BJ (cell line): ENCODE measurements at regions not wholly inside any gene's neighbourhood (a gene's known extent, or its start where the extent isn't known, plus 50 kb on each side); places are given as distances from the start of the nearest gene placed in this dataset.

ENCODE experiments used
- CTCF ChIA-PET: fragments of 350-600 bp; formaldehyde crosslinking; extraction: SDS; loops from one replicate; lab custom pipeline; 2021; ENCODE audit warnings: antibody characterized with exemption, inconsistent platforms; lab: Yijun Ruan, JAX
- POLR2A ChIA-PET: fragments of 300-600 bp; sonication (Branson Sonifier 250); formaldehyde crosslinking; extraction: SDS; loops from one replicate; lab custom pipeline; 2021; ENCODE audit warnings: antibody characterized with exemption; lab: Charles Lee
- DNase-seq: peaks from one replicate; pipeline ENCODE4 v3.0.0-alpha.2; 2011; ENCODE audit warnings: low read depth
- H3K27me3 ChIP-seq: 2 replicates; pipeline ENCODE4 v1.6.0; 2011; ENCODE audit warnings: low read length; ENCODE audit not compliant: control insufficient read depth, insufficient read depth
- H3K36me3 ChIP-seq: 2 replicates; pipeline ENCODE4 v1.5.1; 2011; ENCODE audit warnings: low read length; ENCODE audit not compliant: control insufficient read depth, insufficient read depth
- H3K4me3 ChIP-seq: 2 replicates; pipeline ENCODE4 v1.5.1; 2011; ENCODE audit warnings: low read depth, mild to moderate bottlenecking, control low read depth, low read length
- TF ChIP-seq, protein P1 (sequence below): IDR thresholded peaks from 2 replicates; pipeline ENCODE4 v1.5.1; 2011; ENCODE audit warnings: low read depth, mild to moderate bottlenecking, control low read depth, inconsistent platforms, low read length, moderate library complexity; ENCODE audit not compliant: insufficient read depth

DNA sequence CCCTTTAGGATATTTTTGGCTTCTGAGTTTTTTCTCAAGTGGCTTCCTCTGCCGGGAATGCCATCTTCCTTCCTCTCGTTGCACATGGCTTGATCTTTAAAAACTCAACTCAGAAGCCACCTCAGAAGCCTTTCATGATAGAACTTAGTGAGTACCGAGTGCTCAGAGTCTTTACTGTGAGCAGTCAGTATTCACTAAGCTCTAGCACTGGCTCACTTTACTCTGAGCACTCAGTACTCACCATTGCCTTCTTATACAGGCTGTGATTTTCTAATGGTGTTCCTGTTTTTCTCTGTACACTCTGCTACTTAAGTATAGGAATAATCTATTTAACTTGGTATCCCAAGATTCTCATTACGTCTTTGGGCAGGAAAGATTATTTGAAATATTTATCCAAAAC is 116.2 kb downstream of the PFDN4 start:
- POLR2A ChIA-PET, result no interaction called here

DNA sequence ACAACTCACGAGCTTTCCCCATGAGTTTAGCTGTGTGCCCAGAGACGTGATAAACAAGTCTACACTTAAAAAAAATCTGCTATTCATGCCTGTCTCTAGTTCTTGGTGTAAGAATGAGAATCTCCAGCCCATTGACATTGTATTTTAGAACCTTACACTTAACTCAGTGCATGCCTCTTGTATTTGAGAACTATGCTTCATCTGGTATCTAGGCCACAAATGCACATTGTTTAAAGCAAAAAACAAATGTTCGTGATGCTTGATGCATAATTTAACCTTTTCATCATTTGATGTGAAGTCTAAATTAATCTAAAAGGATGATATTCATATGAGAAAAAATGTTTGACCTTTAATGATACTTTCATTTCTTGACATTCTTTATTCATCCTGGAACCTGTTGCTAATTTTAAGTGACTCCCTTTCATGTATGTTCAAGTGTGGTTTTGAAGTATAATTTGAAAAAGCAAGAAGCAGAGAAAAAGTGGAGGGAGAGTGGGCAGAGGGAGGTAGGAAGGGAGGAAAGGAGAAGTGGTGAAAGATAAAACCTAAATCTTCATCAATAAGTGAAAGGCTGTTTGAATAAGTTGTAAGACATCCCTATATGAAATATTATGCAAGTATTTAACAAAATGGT is 116.9 kb downstream of the PFDN4 start:
- no peak for DNase-seq
- POLR2A ChIA-PET, result no interaction called here
- CTCF ChIA-PET, result no interaction called here
- Histone ChIP-seq H3K27me3 (no peaks in the 10 kb centered on the region), H3K36me3 (no peaks in the 10 kb centered on the region), H3K4me3 (no peak overlapping the region)
- TF ChIP-seq, protein P1, sequence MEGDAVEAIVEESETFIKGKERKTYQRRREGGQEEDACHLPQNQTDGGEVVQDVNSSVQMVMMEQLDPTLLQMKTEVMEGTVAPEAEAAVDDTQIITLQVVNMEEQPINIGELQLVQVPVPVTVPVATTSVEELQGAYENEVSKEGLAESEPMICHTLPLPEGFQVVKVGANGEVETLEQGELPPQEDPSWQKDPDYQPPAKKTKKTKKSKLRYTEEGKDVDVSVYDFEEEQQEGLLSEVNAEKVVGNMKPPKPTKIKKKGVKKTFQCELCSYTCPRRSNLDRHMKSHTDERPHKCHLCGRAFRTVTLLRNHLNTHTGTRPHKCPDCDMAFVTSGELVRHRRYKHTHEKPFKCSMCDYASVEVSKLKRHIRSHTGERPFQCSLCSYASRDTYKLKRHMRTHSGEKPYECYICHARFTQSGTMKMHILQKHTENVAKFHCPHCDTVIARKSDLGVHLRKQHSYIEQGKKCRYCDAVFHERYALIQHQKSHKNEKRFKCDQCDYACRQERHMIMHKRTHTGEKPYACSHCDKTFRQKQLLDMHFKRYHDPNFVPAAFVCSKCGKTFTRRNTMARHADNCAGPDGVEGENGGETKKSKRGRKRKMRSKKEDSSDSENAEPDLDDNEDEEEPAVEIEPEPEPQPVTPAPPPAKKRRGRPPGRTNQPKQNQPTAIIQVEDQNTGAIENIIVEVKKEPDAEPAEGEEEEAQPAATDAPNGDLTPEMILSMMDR, result no peak

More for the DNA sequence above, 116.2 kb downstream of the PFDN4 start:
- DNase-seq, result no peak
- no peaks in the 10 kb centered on the region for H3K27me3 ChIP-seq
- TF ChIP-seq, protein P1, result no peak
- CTCF ChIA-PET, result no interaction called here
- no peaks in the 10 kb centered on the region for H3K36me3 ChIP-seq
- H3K4me3 ChIP-seq, result no peak overlapping the region

DNA sequence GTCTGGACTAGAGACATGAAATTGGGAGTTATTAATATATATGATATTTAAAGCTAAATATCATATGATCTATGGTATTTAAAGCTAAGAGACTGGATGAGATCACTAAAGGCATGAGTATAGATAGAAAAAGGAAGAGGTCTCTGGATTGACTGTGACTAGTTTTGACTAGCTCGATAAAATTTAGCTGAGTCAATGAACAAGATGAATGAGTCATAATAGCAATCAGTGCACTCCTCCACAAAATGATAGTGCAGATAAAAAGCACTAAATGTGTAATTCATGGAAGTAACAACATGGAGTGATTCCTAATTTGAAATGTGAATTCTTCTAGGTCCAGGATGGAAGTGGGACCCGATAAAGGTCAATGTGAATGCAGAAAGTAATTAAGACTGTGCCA is 127.4 kb downstream of the PFDN4 start:
- ChIA-PET POLR2A (no interaction called here), CTCF (no interaction called here)
- TF ChIP-seq, protein P1, result no peak
- H3K36me3 ChIP-seq, result no peaks in the 10 kb centered on the region
- H3K4me3 ChIP-seq, result no peak overlapping the region
- DNase-seq, result no peak
- no peaks in the 10 kb centered on the region for H3K27me3 ChIP-seq

DNA sequence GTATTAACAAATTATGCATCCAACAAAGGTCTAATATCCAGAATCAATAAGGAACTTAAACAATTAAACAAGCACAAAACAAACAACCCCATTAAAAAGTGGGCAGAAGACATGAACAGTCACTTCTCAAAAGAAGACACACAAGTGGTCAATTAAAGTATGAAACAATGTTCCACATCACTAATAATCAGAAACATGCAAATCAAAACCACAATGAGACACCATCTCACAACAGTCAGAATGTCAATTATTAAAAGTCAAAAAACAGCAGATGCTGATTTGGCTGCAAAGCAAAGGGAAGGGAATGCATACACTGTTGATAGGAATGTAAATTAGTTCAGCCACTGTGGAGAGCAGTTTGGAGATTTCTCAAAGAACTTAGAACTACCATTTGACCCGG is 129.3 kb downstream of the PFDN4 start:
- Histone ChIP-seq H3K4me3 (no peak overlapping the region), H3K36me3 (no peaks in the 10 kb centered on the region), H3K27me3 (no peaks in the 10 kb centered on the region)
- CTCF ChIA-PET, result no interaction called here
- DNase-seq, result no peak
- TF ChIP-seq, protein P1, result no peak
- POLR2A ChIA-PET, result no interaction called here

DNA sequence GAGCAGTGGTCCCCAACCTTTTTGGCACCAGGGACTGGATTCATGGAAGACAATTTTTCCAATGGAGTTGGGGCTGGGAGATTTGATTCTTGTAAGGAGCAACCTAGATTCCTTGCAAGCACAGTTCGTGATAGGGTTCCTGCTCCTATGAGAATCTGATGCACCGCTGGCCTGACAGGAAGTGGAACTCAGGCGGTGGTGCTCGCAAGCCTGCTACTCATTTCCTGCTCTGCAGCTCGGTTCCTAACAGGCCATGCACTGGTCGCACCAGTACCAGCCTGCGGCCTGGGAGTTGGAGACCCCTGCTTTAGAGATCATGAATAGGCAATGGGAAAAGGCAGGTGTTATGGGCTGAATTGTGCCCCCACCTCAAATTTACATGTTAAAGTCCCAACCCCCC is 131.2 kb downstream of the PFDN4 start:
- no peaks in the 10 kb centered on the region for H3K36me3 ChIP-seq
- TF ChIP-seq, protein P1, result no peak
- no peak for DNase-seq
- H3K27me3 ChIP-seq, result no peaks in the 10 kb centered on the region
- ChIA-PET POLR2A (no interaction called here), CTCF (interaction anchor here (0.9 kb wide), 1 partner anchor 10 kb away, joined by 3 read pairs; no protein-coding TSS in a partner anchor)
- H3K4me3 ChIP-seq, result no peak overlapping the region
